GM19099 (cell line): ENCODE measurements at regions not wholly inside any gene's neighbourhood (a gene's known extent, or its start where the extent isn't known, plus 50 kb on each side); places are given as distances from the start of the nearest gene placed in this dataset.

Experiments
- POLR2A ChIP-seq: IDR thresholded peaks from 3 replicates; pipeline ENCODE4 v1.6.1; 2011; ENCODE audit warnings: low read depth; ENCODE audit not compliant: insufficient read length; ENCODE audit errors: extremely low read depth

GRCh38 chr1:83715550-83715949 lies 283.4 kb downstream of the TTLL7 start:
- no peak for TF ChIP-seq POLR2A

GRCh38 chr1:83709662-83710061 lies 289.3 kb downstream of the TTLL7 start:
- TF ChIP-seq POLR2A = no peak

- no peak for TF ChIP-seq POLR2A
Measured at GRCh38 chr1:83706354-83706938, 292.5 kb downstream of the TTLL7 start.

- no peak for TF ChIP-seq POLR2A
Measured at GRCh38 chr1:83705091-83705490, 293.8 kb downstream of the TTLL7 start.

DNA sequence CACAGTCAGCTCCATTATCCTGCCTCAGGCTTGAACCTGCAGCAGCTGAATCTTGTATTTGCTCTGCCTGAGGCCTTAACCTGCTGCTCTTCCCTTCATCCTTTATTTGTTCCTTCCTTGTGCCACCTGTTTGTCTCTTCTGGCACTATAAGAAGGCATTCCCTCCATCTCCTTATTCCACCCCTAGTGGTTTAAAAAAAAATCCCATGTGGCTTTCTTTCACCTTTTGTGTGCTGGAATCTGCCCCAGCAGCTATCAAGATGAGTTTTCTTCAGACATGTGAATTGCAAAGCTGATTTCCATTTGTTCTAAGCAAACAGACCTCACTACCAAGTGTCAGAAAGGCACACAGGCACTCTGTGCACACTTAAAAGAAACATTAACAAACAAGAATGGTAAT lies 294.6 kb downstream of the TTLL7 start:
- no peak for TF ChIP-seq POLR2A

DNA sequence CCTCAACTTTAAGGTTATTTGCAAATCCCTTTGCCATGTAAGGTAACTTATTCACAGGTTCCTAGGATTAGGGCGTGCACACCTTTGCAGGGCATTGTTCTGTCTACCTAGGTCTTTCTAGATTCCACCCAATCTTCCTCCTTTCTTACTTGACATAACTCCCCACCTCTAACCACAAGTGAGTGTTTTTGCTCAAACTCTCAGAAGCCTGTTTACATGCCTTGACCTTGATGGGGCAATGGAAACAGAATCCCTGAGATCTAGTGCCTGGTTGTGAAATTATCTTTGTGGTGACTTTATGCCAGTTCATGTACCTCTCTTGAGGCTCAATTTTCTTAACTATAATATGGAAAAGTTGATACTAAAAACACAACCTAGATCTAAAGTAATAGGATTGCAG lies 296.6 kb downstream of the TTLL7 start:
- no peak for TF ChIP-seq POLR2A

DNA sequence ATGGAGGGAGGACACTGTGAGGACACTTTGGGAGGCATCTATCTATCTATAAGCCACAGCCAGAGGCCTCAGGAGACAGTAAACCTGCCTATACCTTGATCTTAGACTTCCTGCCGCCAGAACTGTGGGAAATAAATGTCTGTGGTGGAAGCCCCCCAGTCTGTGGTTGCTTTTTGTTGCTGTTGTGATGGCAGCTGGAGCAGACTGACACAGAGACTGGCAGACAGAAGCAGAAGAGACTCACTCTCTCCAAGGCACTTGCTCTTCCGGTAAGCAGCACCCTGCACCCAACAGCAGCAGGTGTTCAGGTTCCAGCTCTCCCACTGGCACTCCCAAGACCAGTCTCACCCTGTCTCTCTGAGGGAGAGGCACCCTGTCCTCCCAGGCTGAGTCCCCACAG lies 297.6 kb downstream of the TTLL7 start:
- no peak for TF ChIP-seq POLR2A

DNA sequence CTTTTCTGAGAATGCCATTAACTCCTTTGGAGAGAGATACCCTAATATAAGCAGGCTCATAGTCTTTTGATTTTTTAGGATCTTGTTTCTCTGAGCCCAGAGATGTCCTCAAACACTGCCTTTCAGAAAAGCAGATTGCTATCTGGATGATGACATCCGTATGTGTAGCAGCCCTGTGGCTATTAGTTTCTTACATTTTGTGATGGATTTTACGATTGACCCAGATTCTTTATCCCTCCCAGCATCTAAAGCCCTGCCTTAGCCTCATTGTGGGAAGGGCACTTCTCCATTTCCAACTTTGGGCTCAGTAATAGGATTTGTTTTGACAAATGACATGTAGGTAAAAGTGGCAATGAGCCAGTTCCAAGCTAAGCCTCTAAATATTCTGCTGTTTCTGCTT lies 300.3 kb downstream of the TTLL7 start:
- no peak for TF ChIP-seq POLR2A

DNA sequence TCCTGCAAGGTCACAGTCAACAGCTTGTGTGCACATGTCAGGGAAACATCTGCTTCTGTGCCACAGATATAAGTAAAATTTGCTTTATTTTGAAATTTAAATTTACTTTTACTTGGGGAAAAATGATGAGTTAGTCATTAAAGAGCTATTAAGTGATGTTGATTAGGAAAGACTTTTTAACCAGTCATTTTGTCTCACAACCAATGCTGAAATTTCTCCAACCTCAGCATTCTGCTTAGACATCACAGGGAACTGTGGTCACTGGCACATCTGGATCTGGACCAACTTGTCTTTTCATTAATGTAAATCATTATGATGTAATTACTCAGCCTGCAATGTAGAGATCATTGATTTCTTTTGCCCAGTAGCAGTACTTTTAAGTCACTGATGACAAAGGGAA lies 301.0 kb downstream of the TTLL7 start:
- TF ChIP-seq POLR2A = no peak

DNA sequence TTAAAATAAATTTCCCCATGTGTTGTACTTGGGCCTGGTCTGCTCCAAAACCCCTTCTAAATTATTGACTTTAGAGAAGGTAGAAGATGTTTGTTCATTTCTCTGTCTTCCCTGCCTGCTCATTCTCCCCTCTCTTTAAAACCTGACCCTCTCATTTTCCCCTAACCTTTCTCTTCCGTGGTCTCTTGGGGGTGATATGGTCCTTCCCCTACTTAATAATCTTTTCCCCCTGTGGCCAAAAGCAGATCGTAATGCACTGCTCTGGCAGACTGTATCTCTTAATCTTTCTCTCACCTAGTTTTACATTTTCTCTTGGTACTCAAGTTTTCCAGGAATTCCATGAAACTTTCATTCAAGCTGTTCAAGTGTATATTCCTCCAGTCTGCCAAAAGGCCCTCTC lies 301.7 kb downstream of the TTLL7 start:
- TF ChIP-seq POLR2A = no peak

GRCh38 chr1:83694449-83694848 lies 304.5 kb downstream of the TTLL7 start:
- TF ChIP-seq POLR2A = no peak

DNA sequence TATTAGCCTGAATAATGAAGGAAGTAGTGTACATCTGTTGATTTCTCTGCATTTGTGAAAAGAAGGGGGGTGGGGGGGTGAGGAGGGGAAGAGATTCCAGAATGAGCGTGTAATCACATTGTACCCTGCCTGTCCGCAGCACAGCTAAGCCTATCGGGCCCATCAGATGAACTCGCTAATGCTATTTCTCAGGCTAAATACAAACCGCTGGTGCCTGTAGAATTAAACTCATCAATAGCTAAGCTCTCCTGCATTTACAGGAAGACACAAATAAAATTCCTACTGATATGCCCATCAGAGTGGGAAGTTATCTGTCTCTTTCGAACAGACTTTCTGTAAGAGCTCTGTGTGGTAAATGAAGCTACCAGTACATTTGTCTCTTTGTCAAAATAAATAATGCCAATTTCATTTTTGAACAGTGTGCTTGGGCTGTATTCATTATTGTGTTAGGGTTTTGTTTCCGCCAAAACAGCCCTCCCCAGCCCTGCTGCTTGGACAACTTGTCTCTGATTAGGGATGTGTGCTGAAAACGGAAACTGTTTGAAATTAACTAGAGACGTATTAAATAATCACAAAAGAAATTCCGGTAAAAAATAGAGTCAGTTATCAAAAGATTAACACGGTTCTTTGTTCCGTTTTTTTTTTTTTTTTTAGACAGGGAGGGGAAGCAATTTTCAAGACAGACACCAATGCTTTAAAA lies 305.4 kb downstream of the TTLL7 start:
- no peak for TF ChIP-seq POLR2A

DNA sequence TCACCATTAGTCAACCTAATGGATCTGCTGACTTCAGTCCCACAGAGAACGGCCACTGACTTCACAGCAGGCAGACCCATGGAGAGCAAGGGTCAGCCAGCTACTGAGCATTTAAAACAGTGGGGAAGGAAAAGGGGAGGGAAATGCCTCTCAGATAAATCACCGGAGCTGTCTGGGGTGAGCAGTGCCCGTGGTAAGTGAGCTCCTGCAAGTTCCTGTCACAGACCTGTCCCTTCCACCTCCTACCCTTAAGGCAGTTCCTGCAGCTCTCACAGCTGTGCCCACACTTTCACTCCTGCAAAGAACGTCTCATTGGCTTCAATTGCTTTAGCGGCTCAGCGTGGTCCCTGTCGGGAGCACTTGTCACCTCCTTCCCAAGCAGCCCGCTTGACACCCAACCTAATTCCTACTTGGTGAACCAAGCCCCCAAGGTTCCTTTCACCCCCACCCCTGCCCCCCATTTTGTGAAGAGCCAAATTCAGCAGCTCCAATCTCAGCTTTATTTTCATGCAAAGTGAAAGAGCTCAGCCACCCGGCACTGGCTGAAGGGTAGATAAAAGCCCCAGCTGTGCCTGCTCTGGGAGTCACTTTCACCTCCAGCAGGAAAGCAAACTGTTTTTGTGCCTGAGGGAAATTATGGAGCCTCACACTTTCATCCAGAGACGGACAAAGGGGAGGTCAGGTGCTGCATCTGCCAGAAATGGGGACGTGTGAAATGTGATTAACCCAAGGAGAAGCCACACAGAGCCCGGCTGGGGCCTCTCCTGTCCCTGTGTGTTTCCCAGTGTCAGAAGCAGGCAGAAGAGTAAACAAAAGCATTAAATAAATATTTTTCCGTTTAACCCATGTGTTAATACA lies 306.2 kb downstream of the TTLL7 start:
- TF ChIP-seq POLR2A = no peak

DNA sequence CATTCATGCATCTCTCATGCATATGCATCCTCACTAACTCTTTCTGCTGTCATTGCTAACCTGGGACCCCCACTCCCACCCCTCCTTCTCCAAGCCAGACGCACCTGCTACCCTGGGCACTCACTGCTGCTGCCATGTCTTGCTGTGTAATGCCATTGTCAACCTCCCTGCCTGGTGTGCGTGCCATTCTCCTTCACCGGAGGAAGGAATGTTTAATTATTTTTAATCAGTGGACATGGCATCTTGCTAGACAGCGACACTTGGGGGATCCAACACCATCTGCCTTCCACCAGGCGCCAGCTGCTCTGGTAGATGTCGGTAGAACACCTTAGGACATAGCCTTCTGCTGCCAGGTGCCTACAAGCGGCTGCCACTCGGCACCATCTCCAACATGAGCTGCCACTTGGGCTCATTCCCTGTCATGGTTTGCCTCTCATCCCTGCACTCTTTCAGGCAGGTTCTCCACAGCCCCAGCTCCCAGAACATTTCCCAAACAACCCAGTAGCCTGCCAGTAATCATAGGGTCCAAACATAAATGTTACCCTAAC lies 306.9 kb downstream of the TTLL7 start:
- TF ChIP-seq POLR2A = no peak

- no peak for TF ChIP-seq POLR2A
Measured at GRCh38 chr1:83689921-83690868, 308.7 kb downstream of the TTLL7 start.

DNA sequence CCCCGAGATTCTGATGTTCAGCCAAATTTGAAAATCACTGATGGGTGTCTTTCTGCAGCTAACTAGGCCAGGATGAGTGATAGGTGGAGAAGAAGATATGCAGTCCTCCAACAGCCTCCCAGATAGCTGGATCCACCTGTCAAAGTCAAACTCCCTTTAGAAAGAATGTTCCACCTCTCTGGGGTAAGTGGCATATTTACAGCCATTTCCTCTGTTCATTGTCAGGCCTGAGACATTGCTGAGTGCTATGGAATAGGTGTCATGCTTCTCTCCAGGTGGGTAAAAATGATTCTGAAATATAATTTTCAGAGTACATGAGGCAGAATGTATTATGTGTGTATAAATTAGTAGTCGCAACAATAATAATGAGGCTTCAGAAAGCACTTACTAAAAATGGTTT lies 316.8 kb downstream of the TTLL7 start:
- no peak for TF ChIP-seq POLR2A
